ENCODE measurements at regions not wholly inside any gene's neighbourhood (a gene's known extent, or its start where the extent isn't known, plus 50 kb on each side); places are given as distances from the start of the nearest gene placed in this dataset.

DNA sequence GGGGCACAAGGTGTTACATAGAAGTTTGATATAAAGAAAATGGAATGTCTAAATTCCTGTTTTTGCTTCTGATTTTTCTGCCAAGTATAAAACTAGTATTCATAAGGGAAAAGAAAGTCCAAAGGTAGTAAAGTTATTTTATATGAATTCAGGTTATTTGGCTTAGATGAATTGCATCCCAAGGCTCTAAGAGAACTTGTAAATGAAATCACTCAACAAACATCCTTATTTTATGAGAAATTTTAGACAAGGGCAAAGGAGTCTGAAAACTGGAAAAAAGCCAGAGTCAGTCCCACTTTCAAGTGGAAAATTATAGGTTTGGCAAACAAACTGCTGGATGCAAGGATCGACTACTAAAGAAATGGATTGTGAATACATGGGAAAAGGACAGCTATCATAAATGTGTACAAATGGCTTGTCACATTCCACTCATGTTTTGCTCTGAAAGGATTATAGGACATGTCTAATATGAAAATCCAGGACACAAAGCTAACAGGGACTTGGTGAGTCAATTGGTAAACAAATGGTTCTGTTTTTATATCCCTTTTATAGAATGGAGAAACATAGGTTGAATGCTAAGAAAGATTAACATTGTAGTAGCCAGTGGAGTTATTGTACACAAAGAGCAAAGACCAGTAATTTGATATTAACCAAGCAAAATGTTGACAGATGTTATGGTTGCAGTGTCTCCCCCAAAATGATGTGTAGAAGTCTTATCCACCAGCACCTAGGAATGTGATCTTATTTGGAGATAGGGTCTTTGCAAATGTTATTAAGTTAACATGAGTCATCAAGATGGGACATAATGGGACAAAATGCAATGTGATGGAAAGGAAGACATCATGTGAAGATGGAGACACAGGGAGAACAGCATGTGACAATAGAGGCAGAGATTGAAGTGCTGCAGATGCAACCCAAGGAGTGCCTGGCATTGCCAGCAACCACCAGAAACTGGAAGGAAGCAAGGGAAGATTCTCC is 495.7 kb downstream of the TLE1 start:
- TF ChIP-seq, protein P1, sequence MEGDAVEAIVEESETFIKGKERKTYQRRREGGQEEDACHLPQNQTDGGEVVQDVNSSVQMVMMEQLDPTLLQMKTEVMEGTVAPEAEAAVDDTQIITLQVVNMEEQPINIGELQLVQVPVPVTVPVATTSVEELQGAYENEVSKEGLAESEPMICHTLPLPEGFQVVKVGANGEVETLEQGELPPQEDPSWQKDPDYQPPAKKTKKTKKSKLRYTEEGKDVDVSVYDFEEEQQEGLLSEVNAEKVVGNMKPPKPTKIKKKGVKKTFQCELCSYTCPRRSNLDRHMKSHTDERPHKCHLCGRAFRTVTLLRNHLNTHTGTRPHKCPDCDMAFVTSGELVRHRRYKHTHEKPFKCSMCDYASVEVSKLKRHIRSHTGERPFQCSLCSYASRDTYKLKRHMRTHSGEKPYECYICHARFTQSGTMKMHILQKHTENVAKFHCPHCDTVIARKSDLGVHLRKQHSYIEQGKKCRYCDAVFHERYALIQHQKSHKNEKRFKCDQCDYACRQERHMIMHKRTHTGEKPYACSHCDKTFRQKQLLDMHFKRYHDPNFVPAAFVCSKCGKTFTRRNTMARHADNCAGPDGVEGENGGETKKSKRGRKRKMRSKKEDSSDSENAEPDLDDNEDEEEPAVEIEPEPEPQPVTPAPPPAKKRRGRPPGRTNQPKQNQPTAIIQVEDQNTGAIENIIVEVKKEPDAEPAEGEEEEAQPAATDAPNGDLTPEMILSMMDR (IDR thresholded peaks at IDR 0.05; ENCODE audit: low read depth, low read length, poor library complexity, severe bottlenecking), result no peak
- no peak for TF ChIP-seq EZH2phosphoT487 (IDR thresholded peaks at IDR 0.05; ENCODE audit: borderline replicate concordance, low read length)
